HFFc6 (cell line): ENCODE measurements at regions not wholly inside any gene's neighbourhood (a gene's known extent, or its start where the extent isn't known, plus 50 kb on each side); places are given as distances from the start of the nearest gene placed in this dataset.

Source experiments
- DNase-seq: peaks from one replicate; pipeline ENCODE4 v3.0.0-alpha.2; 2018
- H3K27ac Mint-ChIP-seq: 2 replicates; pipeline ENCODE4 v1.8.0; 2020; ENCODE audit warnings: mild to moderate bottlenecking, mixed read lengths
- H3K27me3 Mint-ChIP-seq: 2 replicates; pipeline ENCODE4 v1.8.0; 2021; ENCODE audit warnings: mild to moderate bottlenecking, moderate library complexity, mixed read lengths; ENCODE audit not compliant: insufficient read depth
- H3K36me3 Mint-ChIP-seq: 2 replicates; pipeline ENCODE4 v1.8.0; 2021; ENCODE audit warnings: low read depth, mixed read lengths
- H3K4me1 Mint-ChIP-seq: 2 replicates; pipeline ENCODE4 v1.8.0; 2020; ENCODE audit warnings: low read depth, mixed read lengths
- H3K4me3 Mint-ChIP-seq: 2 replicates; pipeline ENCODE4 v1.8.0; 2020; ENCODE audit warnings: mild to moderate bottlenecking, moderate library complexity, mixed read lengths
- H3K9me3 Mint-ChIP-seq: 2 replicates; pipeline ENCODE4 v1.8.0; 2020; ENCODE audit warnings: mild to moderate bottlenecking, mixed read lengths
- CTCF ChIP-seq: fragments of 200-600 bp; sonication (generic); IDR thresholded peaks from 2 replicates; pipeline ENCODE4 v1.5.0; 2021; ENCODE audit warnings: antibody characterized with exemption, mild to moderate bottlenecking

- TF ChIP-seq CTCF, result no peak
Measured at GRCh38 chr2:103159018-103159417, 397.2 kb downstream of the TMEM182 start.

GRCh38 chr2:103161456-103162289, 399.8 kb downstream of the TMEM182 start:
- no peak overlapping the region for H3K4me3 Mint-ChIP-seq
- DNase-seq, result peak; percentile 37
- peak; percentile 84 for TF ChIP-seq CTCF
- no peaks in the 10 kb centered on the region; the same call in none of the 2 replicates for H3K9me3 Mint-ChIP-seq
- no peaks in the 10 kb centered on the region for H3K27me3 Mint-ChIP-seq
- no peaks in the 10 kb centered on the region for H3K36me3 Mint-ChIP-seq
- H3K4me1 Mint-ChIP-seq, result no peaks in the 10 kb centered on the region
- H3K27ac Mint-ChIP-seq, result no peak overlapping the region

More at GRCh38 chr2:103159018-103159417, 397.2 kb downstream of the TMEM182 start:
- DNase-seq, result no peak
- Mint-ChIP-seq H3K27ac (no peak overlapping the region), H3K9me3 (no peaks in the 10 kb centered on the region; the same call in 1 of the 2 replicates), H3K4me1 (no peaks in the 10 kb centered on the region), H3K4me3 (no peak overlapping the region), H3K36me3 (no peaks in the 10 kb centered on the region), H3K27me3 (no peaks in the 10 kb centered on the region)

GRCh38 chr2:103164748-103165147, 402.9 kb downstream of the TMEM182 start:
- H3K9me3 Mint-ChIP-seq, result peaks cover 6% of the 10 kb centered on the region
- no peaks in the 10 kb centered on the region for H3K36me3 Mint-ChIP-seq
- DNase-seq, result no peak
- no peaks in the 10 kb centered on the region for H3K4me1 Mint-ChIP-seq
- H3K4me3 Mint-ChIP-seq, result no peak overlapping the region
- H3K27ac Mint-ChIP-seq, result no peak overlapping the region
- no peak for TF ChIP-seq CTCF
- no peaks in the 10 kb centered on the region for H3K27me3 Mint-ChIP-seq

GRCh38 chr2:103165836-103166235, 404.0 kb downstream of the TMEM182 start:
- H3K9me3 Mint-ChIP-seq, result peaks cover 6% of the 10 kb centered on the region
- no peaks in the 10 kb centered on the region for H3K4me1 Mint-ChIP-seq
- DNase-seq, result no peak
- H3K36me3 Mint-ChIP-seq, result no peaks in the 10 kb centered on the region
- H3K4me3 Mint-ChIP-seq, result no peak overlapping the region
- H3K27me3 Mint-ChIP-seq, result no peaks in the 10 kb centered on the region
- TF ChIP-seq CTCF, result no peak
- no peak overlapping the region for H3K27ac Mint-ChIP-seq

- Mint-ChIP-seq H3K4me1 (no peaks in the 10 kb centered on the region), H3K9me3 (peaks cover 6% of the 10 kb centered on the region), H3K27ac (no peak overlapping the region), H3K4me3 (no peak overlapping the region), H3K27me3 (no peaks in the 10 kb centered on the region), H3K36me3 (no peaks in the 10 kb centered on the region)
- TF ChIP-seq CTCF, result no peak
- DNase-seq, result no peak
Measured at GRCh38 chr2:103166456-103167324, 404.9 kb downstream of the TMEM182 start.
